MM.1S (cell line): ENCODE measurements at regions not wholly inside any gene's neighbourhood (a gene's known extent, or its start where the extent isn't known, plus 50 kb on each side); places are given as distances from the start of the nearest gene placed in this dataset.
"Not testable (repeated sequence)": the region's sequence is repeated elsewhere in the genome, so short reads cannot be mapped to it uniquely, and the experiment has no call there.

Experiments used
- DNase-seq: peaks from one replicate; pipeline ENCODE4 v3.0.0-alpha.2; 2015
- H2AFZ ChIP-seq: fragments of 300-600 bp; sonication (generic); 2 replicates; pipeline ENCODE4 v1.6.0; 2016; ENCODE audit warnings: antibody characterized with exemption, low read length
- H3F3A ChIP-seq: fragments of 300-600 bp; sonication (generic); 2 replicates; pipeline ENCODE4 v1.6.1; 2016; ENCODE audit warnings: mild to moderate bottlenecking, antibody characterized with exemption, low read length, moderate library complexity, mixed read lengths; ENCODE audit not compliant: insufficient read depth
- H3K27ac ChIP-seq: fragments of 300-600 bp; sonication (generic); 2 replicates; pipeline ENCODE4 v1.5.1; 2016; ENCODE audit warnings: mild to moderate bottlenecking, low read length
- H3K27me3 ChIP-seq: fragments of 300-600 bp; sonication (generic); replicated peaks from 2 replicates; pipeline ENCODE4 v1.6.0; 2016; ENCODE audit warnings: low read length; ENCODE audit not compliant: insufficient read depth
- H3K36me3 ChIP-seq: fragments of 300-600 bp; sonication (generic); replicated peaks from 2 replicates; pipeline ENCODE4 v1.6.1; 2016; ENCODE audit warnings: mild to moderate bottlenecking, low read length, mixed read lengths; ENCODE audit not compliant: insufficient read depth
- H3K4me1 ChIP-seq: fragments of 300-600 bp; sonication (generic); 2 replicates; pipeline ENCODE4 v1.6.1; 2016; ENCODE audit warnings: low read length, mixed read lengths
- H3K4me2 ChIP-seq: fragments of 300-600 bp; sonication (generic); 2 replicates; pipeline ENCODE4 v1.6.0; 2016; ENCODE audit warnings: low read depth, low read length
- H3K4me3 ChIP-seq: fragments of 300-600 bp; sonication (generic); 2 replicates; pipeline ENCODE4 v1.5.1; 2016; ENCODE audit warnings: low read length, mixed read lengths
- H3K79me2 ChIP-seq: fragments of 300-600 bp; sonication (generic); 2 replicates; pipeline ENCODE4 v1.6.1; 2016; ENCODE audit warnings: mixed run types, low read length, mixed read lengths
- H3K9ac ChIP-seq: fragments of 300-600 bp; sonication (generic); 2 replicates; pipeline ENCODE4 v1.6.1; 2016; ENCODE audit warnings: low read length, mixed read lengths
- H3K9me2 ChIP-seq: fragments of 300-600 bp; sonication (generic); replicated peaks from 2 replicates; pipeline ENCODE4 v1.6.1; 2016; ENCODE audit warnings: mild to moderate bottlenecking, low read length, mixed read lengths; ENCODE audit not compliant: insufficient read depth
- H3K9me3 ChIP-seq: fragments of 300-600 bp; sonication (generic); replicated peaks from 2 replicates; pipeline ENCODE4 v1.6.1; 2016; ENCODE audit warnings: mild to moderate bottlenecking, low read length, mixed read lengths; ENCODE audit not compliant: insufficient read depth
- H4K20me1 ChIP-seq: fragments of 300-600 bp; sonication (generic); 2 replicates; pipeline ENCODE4 v1.6.1; 2016; ENCODE audit warnings: mild to moderate bottlenecking, low read length, moderate library complexity, mixed read lengths; ENCODE audit not compliant: insufficient read depth
- CTCF ChIP-seq: fragments of 300-600 bp; sonication (generic); IDR thresholded peaks from 2 replicates; pipeline ENCODE4 v1.5.1; 2016; ENCODE audit warnings: antibody characterized with exemption, low read length, mixed read lengths
- EZH2 ChIP-seq: fragments of 300-600 bp; sonication (generic); optimal IDR thresholded peaks from 2 replicates; pipeline ENCODE3; 2017; ENCODE audit warnings: low read depth, mild to moderate bottlenecking, antibody characterized with exemption, low read length, mixed read lengths
- EZH2phosphoT487 ChIP-seq: fragments of 300-600 bp; sonication (generic); IDR thresholded peaks from 2 replicates; pipeline ENCODE4 v1.6.1; 2018; ENCODE audit warnings: antibody characterized with exemption, low read length

DNA sequence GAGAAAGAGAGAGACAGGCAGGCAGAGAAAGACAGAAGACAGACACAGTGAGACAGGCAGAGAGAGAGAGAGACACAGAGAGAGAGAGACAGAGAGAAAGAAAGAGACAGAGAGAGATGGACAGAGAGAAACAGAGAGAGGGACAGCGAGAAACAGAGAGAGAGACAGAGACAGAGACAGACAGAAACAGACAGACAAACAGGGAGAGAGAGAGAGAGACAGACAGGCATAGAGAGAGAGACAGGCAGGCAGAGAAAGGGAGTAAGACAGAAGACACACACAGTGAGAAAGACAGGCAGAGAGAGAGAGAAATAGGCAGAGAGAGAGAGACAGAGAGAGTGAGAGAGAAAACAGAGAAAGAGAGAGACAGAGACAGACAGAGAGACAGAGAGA lies 105.3 kb upstream of the ANKRD30BL start:
- Histone ChIP-seq H3K4me3 (peak overlapping the region; percentile 69), H3K4me2 (peak overlapping the region; percentile 95), H3K27ac (peak overlapping the region; percentile 99), H3K9me3 (no peaks in the 10 kb centered on the region), H3K27me3 (no peaks in the 10 kb centered on the region), H3K9me2 (no peaks in the 10 kb centered on the region), H3K36me3 (no peaks in the 10 kb centered on the region), H3K79me2 (no peaks in the 10 kb centered on the region), H2AFZ (peak overlapping the region; percentile 54), H4K20me1 (no peaks in the 10 kb centered on the region), H3F3A (peaks cover 19% of the 10 kb centered on the region), H3K9ac (peak overlapping the region; percentile 98), H3K4me1 (peaks cover 10% of the 10 kb centered on the region)
- DNase-seq: no peak
- TF ChIP-seq EZH2phosphoT487 (no peak), CTCF (no peak), EZH2 (no peak)

DNA sequence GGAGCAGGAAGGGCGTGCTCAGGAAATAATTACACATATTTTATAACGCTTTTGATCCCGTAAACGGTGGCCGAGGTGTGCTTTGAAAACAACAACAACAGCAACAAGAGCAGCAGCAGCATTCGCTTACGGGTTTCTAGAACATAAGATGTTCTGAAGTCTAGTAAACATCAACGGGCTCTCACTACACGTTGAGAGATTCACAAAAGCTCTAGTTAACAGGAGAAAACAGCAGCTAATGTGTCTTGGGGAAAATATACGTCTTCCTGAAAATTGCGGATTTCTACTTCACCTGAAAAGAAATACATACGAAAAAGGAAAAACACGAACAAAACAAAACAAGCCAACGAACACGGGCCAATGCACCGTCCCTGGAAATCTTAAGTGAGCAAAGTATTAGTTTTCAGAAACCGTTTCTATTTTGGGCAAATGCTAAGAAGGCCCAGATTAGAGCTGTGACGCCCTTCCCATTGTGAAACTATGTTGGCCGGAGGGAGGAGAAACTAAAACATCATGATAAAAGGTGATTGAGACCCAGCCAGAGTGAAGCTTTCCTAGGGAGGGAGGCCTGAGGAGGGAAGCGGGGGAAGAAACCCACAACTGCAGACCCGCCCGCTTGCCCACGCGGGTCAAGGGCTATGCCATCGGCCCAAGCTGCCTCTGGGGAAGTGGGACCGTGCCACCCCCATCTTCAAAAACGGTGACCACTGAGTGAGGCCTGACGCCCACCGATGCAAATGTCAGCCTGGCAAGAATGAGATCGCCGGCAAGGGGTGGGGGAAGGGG lies 105.9 kb upstream of the ANKRD30BL start:
- not testable (repeated sequence) for H4K20me1 ChIP-seq, H3K36me3 ChIP-seq, H3K9me2 ChIP-seq, H3K79me2 ChIP-seq, H3K9me3 ChIP-seq, H3K27me3 ChIP-seq, H3K4me1 ChIP-seq
- peak overlapping the region; percentile 54 for H2AFZ ChIP-seq
- H3K4me3 ChIP-seq: peak overlapping the region; percentile 69
- H3K9ac ChIP-seq: peak overlapping the region; percentile 98
- peak overlapping the region; percentile 95 for H3K4me2 ChIP-seq
- peak; percentile 89 for DNase-seq
- H3K27ac ChIP-seq: peak overlapping the region; percentile 99
- peaks cover 19% of the 10 kb centered on the region for H3F3A ChIP-seq

DNA sequence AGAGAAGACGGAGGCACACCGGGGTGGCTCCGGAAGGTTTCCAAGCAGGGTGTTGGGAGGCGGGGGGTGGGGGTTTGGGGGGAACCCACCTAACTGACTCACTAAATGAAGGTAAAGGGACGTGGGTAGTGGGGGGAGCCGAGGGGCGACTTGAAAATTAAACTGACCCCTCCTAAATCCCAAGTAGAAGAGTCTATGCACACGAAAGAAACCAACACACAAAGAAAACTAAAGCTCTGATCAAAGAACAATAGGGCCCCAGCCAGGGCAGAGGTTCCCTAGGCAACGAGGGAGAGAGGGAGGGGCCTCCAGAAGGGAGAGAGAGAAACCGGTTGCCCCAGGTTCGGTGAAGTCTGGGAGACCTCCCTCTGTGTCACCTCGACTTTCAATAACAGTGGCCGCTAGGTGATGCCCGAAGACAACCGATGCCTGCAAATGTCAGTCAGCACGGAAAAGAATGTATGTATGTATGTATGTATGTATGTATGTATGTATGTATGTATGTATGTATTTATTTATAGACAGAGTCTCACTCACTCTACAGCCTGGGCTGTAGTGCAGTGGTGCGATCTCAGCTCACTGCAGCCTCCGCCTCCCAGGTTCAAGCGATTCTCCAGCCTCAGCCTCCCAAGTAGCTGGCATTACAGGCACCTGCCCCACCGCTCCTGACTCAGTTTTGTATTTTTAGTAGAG lies 106.7 kb upstream of the ANKRD30BL start:
- not testable (repeated sequence) for H3K79me2 ChIP-seq, H3K9me3 ChIP-seq, H4K20me1 ChIP-seq, H3K27me3 ChIP-seq, H3K9me2 ChIP-seq, H3K36me3 ChIP-seq, H3K4me1 ChIP-seq
- peak overlapping the region; percentile 98; the same call in 1 of the 2 replicates for H3K9ac ChIP-seq
- H3K4me2 ChIP-seq: peak overlapping the region; percentile 71; the same call in 1 of the 2 replicates
- DNase-seq: peak; percentile 95
- peak overlapping the region; percentile 74 for H2AFZ ChIP-seq
- H3F3A ChIP-seq: peaks cover 19% of the 10 kb centered on the region
- peak; percentile 55 for TF ChIP-seq CTCF
- peak overlapping the region; percentile 69; the same call in 1 of the 2 replicates for H3K4me3 ChIP-seq
- peak overlapping the region; percentile 99 for H3K27ac ChIP-seq
